H54 (cell line): ENCODE measurements at regions not wholly inside any gene's neighbourhood (a gene's known extent, or its start where the extent isn't known, plus 50 kb on each side); places are given as distances from the start of the nearest gene placed in this dataset.
"Not testable (repeated sequence)": the region's sequence is repeated elsewhere in the genome, so short reads cannot be mapped to it uniquely, and the experiment has no call there.

Experiments
- DNase-seq: peaks from one replicate; pipeline ENCODE4 v3.0.0; 2011; ENCODE audit warnings: low spot score, mixed read lengths; ENCODE audit not compliant: insufficient read length
- FAIRE-seq: peaks from 3 replicates; lab custom pipeline; 2011; peaks lifted over from hg19 to GRCh38; lab: Jason Lieb, UNC
- POLR2A ChIP-seq: IDR thresholded peaks from 2 replicates; pipeline ENCODE4 v1.6.1; 2011; ENCODE audit warnings: low read depth, mild to moderate bottlenecking, low read length

DNA sequence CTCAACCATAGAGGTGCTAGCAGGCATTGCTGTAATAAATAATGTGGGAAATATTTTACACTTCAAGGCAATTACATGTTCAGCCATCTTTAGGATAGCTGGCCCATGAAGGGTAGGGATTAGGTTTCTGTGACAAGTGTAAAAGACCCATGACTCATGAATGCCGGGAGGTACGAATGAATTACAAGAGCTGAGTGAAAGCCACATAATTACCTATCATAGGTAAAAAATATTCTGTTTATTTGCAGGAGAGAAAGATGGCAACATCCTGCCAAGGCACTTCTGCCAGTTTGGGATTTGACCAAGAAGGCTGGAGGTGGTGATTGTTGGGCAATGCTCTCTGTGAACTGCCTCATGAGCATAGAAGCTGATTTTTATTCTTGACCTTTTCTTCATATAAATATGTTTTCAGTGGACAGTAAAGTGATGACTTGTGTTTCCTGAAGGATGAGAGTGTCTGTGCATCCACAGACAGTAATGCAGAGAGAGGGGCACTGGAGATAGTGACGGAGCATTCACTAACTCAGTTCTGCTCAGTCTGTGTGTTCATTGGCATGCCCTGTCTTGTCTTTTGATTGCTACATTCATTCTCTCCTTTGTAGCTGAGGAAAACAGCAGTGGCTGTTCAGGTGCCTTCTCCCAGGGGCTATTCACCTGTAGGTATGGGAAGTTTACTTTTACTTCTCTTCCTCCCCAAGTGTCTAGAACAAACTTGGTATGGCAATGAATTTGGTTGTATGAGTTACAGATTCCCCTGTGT, 481.1 kb downstream of the TFAP2B start:
- TF ChIP-seq POLR2A = no peak
- DNase-seq = no peak
- FAIRE-seq = no peak

DNA sequence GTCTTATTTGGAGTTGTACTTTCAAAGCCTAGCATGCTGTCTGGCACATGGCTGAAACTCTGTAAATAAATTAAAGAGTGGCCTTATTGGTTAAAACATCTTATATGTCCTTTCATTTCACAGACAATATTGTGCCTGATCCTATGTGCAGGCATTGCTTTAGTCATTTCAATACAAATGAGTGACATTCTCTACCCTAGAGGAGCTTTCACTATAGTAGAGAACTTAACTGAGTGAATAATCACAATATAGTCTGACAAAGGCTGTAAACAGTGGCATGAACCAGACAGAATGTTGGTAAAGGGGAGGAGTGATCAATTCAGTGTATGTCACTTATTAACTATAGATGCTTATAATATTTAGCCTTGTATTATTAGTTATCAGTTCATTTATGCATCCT, 481.8 kb downstream of the TFAP2B start:
- TF ChIP-seq POLR2A = no peak
- DNase-seq (no peak), FAIRE-seq (no peak)

DNA sequence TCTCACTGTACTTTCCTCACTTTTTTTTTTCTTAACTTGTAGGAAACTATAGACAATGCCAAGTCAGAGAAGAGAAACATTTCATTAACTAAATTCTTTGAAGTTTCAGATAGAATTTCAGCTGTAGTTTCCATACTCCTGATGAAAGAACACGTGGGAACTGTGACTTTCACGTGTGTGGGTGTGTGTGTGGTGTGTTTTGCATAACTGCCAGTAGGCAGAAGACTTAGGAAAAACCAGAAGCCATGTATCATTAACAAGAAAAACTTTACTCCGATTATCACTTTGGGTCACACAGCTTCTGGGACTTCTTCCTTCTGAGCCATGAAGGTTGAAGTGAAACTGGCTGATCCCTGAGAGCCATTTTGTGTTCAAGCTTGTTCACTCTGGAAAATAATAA, 483.3 kb downstream of the TFAP2B start:
- no peak for DNase-seq
- FAIRE-seq = no peak

DNA sequence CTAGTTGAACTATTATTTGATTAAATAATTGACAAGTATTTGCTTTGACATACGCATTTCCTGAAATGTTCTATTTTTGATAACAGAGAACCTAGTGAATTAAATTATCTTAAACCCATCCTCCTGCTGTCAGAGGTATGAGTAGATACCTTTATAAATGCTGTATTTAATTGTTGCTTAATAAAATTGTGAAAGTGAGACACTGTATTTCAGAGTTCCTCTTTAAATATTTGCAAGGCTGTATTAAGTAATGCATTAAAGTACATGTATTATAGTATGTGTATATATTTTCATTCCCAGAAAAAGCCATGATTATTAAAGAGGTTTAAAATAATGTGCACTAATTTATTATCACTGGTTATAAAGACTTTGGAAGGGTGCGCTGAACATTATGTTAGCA, 483.8 kb downstream of the TFAP2B start:
- FAIRE-seq (no peak), DNase-seq (no peak)
- TF ChIP-seq POLR2A = no peak

More for the DNA sequence above, 483.3 kb downstream of the TFAP2B start:
- no peak for TF ChIP-seq POLR2A

DNA sequence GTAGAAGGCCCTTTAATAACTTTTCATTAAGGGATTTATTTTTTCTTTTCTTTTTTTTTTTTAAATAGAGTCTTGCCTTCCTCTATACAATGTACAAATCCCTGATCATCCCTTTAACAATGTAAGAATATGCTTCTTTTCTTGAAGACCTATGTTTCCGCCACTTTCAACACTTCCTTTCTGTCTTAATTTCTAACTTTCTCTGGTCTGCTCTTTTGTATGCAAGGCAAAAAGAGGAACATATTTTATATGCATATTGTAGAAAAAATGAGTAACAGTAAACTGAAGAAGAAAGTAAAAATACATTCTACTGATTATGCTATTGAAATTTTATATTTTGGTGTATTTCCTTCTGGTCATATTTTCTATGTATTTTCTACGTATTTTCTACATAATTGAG, 484.7 kb downstream of the TFAP2B start:
- FAIRE-seq = no peak
- no peak for TF ChIP-seq POLR2A
- no peak for DNase-seq

DNA sequence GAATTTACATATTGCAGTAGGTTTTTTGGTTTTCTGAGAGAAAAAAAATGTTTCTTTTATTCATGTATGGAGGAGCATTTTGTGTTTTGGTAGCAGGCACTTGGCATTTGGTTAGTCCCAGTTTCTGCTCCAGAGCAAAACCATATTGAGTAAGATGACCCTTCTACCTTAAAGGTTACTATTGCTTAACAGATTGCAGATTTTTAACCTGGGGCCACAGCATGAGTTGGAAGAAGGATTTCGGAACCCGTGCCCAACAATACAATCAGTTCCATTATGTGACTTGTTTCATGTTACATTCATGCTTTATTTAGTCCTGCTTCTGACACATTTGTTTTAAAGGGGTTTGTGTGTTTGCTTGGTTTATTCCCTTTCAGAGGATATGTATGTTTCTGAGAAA, 496.3 kb downstream of the TFAP2B start:
- FAIRE-seq = no peak
- TF ChIP-seq POLR2A = no peak
- no peak for DNase-seq

DNA sequence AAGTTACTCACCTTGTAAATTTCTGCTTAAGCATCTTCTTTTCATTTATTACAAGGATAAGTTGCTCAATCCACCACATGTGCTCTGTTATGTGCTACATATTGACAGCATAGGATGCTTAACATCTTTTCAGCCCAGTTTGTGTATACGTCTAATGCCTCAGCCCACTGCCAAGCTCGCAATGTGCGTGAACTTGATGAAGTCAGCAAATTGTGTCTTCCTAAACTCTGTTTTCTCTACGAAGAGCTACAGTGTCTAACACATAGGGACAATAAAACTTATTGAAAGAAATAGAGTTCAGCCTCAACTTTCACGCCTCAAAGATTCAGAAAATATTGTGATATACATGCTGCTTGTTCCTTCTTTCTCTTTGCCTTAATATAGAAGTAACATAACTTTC, 500.0 kb downstream of the TFAP2B start:
- no peak for FAIRE-seq
- TF ChIP-seq POLR2A = no peak
- no peak for DNase-seq

DNA sequence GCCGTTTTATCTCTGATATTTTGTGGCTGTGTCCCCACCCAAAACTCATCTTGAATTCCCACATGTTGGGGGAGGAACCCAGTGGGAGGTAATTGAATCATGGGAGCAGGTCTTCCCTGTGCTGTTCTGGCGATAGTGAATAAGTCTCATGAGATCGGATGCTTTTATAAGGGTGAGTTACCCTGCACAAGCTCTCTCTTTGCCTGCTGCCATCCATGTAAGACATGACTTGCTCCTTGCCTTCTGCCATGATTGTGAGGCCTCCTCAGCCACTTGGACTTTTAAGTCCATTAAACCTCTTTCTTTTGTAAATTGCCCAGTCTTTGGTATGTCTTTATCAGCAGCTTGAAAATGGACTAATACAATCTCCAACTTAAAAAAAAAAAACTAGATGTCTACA, 502.8 kb downstream of the TFAP2B start:
- not testable (repeated sequence) for FAIRE-seq, DNase-seq

DNA sequence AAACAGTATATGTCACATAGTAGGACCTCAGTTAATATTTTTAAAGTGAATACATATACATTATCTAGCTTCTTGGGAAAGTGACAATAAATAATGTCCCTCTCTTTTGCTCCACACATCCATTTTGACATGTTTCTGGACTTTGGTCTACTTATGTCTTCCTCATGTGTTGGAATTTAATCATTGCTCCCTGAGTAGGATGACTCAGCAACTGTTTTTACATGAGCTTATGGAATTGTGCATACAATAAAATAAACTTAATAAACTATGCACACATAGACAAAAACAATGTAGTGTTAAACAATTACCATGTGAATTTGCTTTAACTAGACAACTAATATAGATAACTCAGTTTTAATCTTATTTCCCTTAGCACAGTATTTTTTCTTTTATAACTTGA, 503.8 kb downstream of the TFAP2B start:
- no peak for TF ChIP-seq POLR2A
- no peak for DNase-seq
- no peak for FAIRE-seq

DNA sequence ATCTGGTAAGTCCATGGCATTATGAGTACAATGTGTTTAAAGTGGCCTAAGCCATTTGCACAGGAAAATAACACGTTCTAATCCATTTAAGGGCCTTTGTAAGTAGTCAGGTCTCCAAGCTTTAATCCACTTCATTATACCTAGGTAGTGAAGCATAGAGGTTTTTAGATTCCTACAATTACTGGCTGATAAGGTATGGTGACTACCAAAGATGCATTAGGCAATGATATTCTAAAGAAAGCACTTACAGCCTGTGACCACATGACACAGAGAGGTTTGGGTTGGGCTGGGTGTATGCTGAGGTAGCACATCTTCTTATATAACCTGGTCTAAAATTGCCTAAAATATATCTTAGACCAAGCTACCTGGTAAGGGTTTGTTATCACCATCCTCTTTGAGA, 504.4 kb downstream of the TFAP2B start:
- TF ChIP-seq POLR2A = no peak
- no peak for DNase-seq
- no peak for FAIRE-seq

DNA sequence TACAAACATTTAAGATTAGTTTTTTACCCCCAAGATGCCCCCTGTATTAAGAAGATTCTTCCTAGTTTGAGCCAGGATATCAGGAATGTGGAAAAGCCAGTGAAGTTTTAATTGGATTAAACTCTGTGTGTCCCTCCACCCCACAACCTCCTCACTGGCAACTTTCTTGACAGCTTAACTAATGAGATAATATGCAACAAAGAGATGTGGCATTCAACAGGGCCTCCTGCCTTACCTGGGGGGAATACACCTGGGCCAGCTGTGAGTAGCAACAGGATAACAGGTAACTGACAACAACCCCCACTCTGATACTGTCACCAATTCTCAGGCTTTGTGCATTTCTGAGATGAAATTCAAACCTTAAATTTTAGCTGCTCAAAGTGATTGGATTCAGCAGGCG, 512.3 kb downstream of the TFAP2B start:
- FAIRE-seq (no peak), DNase-seq (no peak)
- TF ChIP-seq POLR2A = no peak

DNA sequence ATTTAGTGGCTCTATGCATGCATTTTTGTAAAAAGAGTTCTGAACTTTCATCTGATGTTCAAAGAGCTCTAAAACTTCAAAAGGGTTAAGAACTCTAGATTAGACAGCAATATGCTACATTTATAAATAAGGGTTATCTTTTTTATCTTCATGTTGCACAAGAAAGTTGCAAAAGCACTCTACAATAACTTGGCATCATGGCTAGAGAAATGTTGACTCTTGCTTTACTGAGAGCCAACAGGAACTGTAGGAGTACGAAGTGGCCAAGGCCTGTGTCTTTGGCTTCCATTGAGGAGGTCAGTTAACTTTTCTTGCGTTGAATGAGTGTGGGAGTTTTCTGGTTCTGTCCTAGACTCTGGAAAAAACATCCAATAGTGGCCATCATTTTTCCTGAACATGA, 516.9 kb downstream of the TFAP2B start:
- DNase-seq (no peak), FAIRE-seq (no peak)
- TF ChIP-seq POLR2A = no peak

DNA sequence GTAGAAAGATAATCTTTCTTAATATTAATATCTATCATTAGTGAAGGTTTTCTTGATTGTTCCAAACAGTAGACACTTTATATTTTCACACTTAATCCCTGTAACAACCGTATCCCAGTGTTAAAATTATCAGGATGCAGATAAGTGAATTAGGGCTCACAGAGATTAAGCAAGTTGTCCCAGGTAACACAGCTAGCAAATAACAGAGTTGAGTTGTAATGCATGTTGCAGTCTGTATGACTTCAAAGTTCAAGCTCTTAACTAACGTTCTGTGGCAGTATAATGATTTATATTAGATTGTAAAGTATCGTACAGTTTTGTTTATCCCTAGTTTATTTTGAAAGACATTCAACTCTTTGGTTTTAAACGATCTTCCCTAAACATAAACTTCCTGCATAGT, 517.5 kb downstream of the TFAP2B start:
- TF ChIP-seq POLR2A = no peak
- FAIRE-seq (no peak), DNase-seq (no peak)

DNA sequence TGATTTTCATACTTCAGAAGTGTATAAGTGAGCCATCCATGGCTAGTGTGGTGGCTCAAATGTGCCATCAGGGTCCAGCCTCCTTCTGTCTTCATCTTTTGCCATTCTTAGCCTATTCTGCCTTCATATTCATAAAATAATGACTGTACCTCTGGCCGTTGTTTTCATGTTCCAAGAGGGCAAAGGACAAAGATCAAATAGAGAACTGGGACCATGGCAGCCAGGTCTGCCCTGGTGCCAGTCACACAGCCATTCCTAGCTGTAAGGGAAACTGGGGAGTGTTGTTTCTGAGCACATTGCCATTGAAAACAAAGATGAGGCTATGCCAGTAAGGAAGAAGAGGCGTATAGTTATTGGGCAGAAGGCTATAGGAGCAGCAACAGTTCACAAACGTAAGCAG, 518.6 kb downstream of the TFAP2B start:
- TF ChIP-seq POLR2A = no peak
- FAIRE-seq = no peak

DNA sequence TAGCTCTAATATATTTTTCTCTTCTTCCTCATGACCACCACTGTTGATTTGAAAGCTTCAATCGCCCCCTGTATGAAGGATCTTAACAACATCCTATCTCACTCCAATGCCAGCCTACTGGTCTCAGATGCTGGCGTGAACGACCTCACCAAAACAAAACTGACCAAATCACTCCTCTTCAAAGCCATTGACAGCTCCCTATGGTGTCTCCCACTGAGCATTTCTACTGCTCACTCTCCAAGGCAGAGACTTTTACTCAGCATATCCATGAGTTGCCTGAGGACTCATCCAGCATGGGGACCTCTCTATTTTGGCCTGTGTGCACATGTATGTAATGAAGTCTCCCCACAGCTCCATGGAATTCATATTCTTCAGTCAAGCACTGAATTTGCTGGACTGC, 520.4 kb downstream of the TFAP2B start:
- FAIRE-seq (no peak), DNase-seq (no peak)
- TF ChIP-seq POLR2A = no peak

More for the DNA sequence above, 518.6 kb downstream of the TFAP2B start:
- DNase-seq = no peak
